CD4-positive, alpha-beta T cell treated with Interleukin-10 for 1 hour (primary cell): ENCODE measurements at regions not wholly inside any gene's neighbourhood (a gene's known extent, or its start where the extent isn't known, plus 50 kb on each side); places are given as distances from the start of the nearest gene placed in this dataset.

Source experiments
- DNase-seq: peaks from one replicate; pipeline ENCODE4 v3.0.0-alpha.2; 2020

GRCh38 chr4:13180701-13181100 is 303.4 kb downstream of the RAB28 start:
- DNase-seq: no peak

GRCh38 chr4:13178621-13179020 is 305.5 kb downstream of the RAB28 start:
- no peak for DNase-seq

GRCh38 chr4:13176741-13177142 is 307.4 kb downstream of the RAB28 start:
- DNase-seq: no peak

GRCh38 chr4:13174926-13175325 is 309.2 kb downstream of the RAB28 start:
- DNase-seq: no peak

GRCh38 chr4:13174001-13174400 is 310.1 kb downstream of the RAB28 start:
- DNase-seq: no peak

- no peak for DNase-seq
Measured at GRCh38 chr4:13171292-13172057, 312.7 kb downstream of the RAB28 start.

- DNase-seq: no peak
Measured at GRCh38 chr4:13169731-13170525, 314.2 kb downstream of the RAB28 start.

- no peak for DNase-seq
Measured at GRCh38 chr4:13168326-13168725, 315.8 kb downstream of the RAB28 start.

- no peak for DNase-seq
Measured at GRCh38 chr4:13166214-13166613, 317.9 kb downstream of the RAB28 start.

- DNase-seq: no peak
Measured at GRCh38 chr4:13164783-13165331, 319.3 kb downstream of the RAB28 start.

- no peak for DNase-seq
Measured at GRCh38 chr4:13162886-13163285, 321.3 kb downstream of the RAB28 start.

GRCh38 chr4:13160920-13161319 is 323.2 kb downstream of the RAB28 start:
- DNase-seq: no peak

- DNase-seq: no peak
Measured at GRCh38 chr4:13159041-13159620, 325.0 kb downstream of the RAB28 start.

- DNase-seq: no peak
Measured at GRCh38 chr4:13151194-13151593, 332.9 kb downstream of the RAB28 start.

- DNase-seq: no peak
Measured at GRCh38 chr4:13143222-13144070, 340.7 kb downstream of the RAB28 start.

- no peak for DNase-seq
Measured at GRCh38 chr4:13142726-13143125, 341.4 kb downstream of the RAB28 start.

GRCh38 chr4:13142191-13142590 is 341.9 kb downstream of the RAB28 start:
- no peak for DNase-seq

GRCh38 chr4:13137390-13137789 is 346.8 kb downstream of the RAB28 start:
- DNase-seq: no peak

- DNase-seq: no peak
Measured at GRCh38 chr4:13133700-13134099, 350.4 kb downstream of the RAB28 start.

- DNase-seq: no peak
Measured at GRCh38 chr4:13130848-13131247, 353.3 kb downstream of the RAB28 start.

GRCh38 chr4:13129095-13129494 is 355.0 kb downstream of the RAB28 start:
- no peak for DNase-seq
